ENCODE measurements at regions not wholly inside any gene's neighbourhood (a gene's known extent, or its start where the extent isn't known, plus 50 kb on each side); places are given as distances from the start of the nearest gene placed in this dataset.

DNA sequence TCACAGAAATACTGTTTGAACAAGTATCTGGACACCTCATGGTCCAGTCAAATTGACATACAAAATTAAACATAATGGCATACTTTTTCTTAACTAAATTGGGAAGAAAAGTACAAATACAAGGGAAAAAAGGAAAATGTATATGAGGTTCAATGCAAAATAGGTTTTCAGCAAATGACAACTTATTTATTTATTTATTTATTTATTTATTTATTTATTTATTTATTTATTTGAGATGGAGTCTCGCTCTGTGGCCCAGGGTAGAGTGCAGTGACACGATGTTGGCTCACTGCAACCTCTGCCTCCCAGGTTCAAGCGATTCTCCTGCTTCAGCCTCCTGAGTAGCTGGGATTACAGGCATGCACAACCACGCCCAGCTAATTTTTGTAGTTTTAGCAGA is 424.9 kb upstream of the AKR1E2 start (continued):
- peak; percentile 68 for TF ChIP-seq ZNF426 (tag by site-specific recombination; IDR thresholded peaks at IDR 0.05)

DNA sequence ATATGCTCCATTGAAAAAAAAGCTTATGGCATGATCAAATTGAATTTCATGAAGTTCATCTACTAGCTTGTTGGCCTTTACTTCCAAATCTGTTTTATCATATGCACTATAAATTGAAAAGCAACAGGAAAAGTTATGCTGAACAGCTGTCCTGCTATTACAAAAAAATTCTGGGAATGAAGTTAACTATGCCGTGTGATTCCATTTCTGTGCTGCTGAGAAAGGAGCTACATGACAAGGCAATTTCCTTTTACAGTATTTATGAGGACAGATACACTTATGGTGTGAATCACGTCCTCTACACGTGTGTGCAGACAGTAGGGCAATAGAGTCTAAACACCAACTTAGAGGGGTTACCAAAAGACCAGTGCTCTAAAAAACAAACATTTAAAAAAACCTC is 426.5 kb upstream of the AKR1E2 start:
- CTCF ChIA-PET: no interaction called here
- POLR2A ChIA-PET: no interaction called here
- no peak for TF ChIP-seq ZNF837 (tag by site-specific recombination; IDR thresholded peaks at IDR 0.05)
- TF ChIP-seq, protein P1, sequence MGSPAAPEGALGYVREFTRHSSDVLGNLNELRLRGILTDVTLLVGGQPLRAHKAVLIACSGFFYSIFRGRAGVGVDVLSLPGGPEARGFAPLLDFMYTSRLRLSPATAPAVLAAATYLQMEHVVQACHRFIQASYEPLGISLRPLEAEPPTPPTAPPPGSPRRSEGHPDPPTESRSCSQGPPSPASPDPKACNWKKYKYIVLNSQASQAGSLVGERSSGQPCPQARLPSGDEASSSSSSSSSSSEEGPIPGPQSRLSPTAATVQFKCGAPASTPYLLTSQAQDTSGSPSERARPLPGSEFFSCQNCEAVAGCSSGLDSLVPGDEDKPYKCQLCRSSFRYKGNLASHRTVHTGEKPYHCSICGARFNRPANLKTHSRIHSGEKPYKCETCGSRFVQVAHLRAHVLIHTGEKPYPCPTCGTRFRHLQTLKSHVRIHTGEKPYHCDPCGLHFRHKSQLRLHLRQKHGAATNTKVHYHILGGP (tag by site-specific recombination; IDR thresholded peaks at IDR 0.05): no peak
- TF ChIP-seq, protein P2, sequence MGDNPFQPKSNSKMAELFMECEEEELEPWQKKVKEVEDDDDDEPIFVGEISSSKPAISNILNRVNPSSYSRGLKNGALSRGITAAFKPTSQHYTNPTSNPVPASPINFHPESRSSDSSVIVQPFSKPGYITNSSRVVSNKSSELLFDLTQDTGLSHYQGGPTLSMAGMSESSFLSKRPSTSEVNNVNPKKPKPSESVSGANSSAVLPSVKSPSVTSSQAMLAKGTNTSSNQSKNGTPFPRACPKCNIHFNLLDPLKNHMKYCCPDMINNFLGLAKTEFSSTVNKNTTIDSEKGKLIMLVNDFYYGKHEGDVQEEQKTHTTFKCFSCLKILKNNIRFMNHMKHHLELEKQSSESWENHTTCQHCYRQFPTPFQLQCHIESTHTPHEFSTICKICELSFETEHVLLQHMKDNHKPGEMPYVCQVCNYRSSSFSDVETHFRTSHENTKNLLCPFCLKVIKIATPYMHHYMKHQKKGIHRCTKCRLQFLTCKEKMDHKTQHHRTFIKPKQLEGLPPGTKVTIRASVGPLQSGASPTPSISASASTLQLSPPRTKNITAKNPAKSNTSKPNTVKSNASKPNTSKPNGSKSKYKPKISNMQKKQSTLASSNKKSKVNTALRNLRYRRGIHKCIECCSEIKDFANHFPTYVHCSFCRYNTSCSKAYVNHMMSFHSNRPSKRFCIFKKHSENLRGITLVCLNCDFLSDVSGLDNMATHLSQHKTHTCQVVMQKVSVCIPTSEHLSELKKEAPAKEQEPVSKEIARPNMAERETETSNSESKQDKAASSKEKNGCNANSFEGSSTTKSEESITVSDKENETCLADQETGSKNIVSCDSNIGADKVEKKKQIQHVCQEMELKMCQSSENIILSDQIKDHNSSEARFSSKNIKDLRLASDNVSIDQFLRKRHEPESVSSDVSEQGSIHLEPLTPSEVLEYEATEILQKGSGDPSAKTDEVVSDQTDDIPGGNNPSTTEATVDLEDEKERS (tag by site-specific recombination; IDR thresholded peaks at IDR 0.05): no peak
- no peak for TF ChIP-seq ZNF510 (tag by site-specific recombination; IDR thresholded peaks at IDR 0.05; ENCODE audit: insufficient replicate concordance)
- no peak for TF ChIP-seq KLF8 (tag by site-specific recombination; IDR thresholded peaks at IDR 0.05)
- TF ChIP-seq ZNF16 (tag by site-specific recombination; IDR thresholded peaks at IDR 0.05; ENCODE audit: low read depth): no peak
- TF ChIP-seq ZNF37A (tag by site-specific recombination; IDR thresholded peaks at IDR 0.05): no peak
- H3K36me3 ChIP-seq (ENCODE audit: control insufficient read depth in 2 of 2, insufficient read depth in 1 of 2, low read length in 2 of 2): no peaks in the 10 kb centered on the region
- H3K4me1 ChIP-seq (ENCODE audit: control insufficient read depth, insufficient read depth, low read length): no peaks in the 10 kb centered on the region
- no peak overlapping the region for H3K27ac ChIP-seq (ENCODE audit: extremely low read depth, low read depth, low read length)
- no peaks in the 10 kb centered on the region for H3K9me3 ChIP-seq (ENCODE audit: control insufficient read depth, insufficient read depth, low read depth, low read length)
- no peak overlapping the region for H3K4me3 ChIP-seq (ENCODE audit: low read depth, low read length)

DNA sequence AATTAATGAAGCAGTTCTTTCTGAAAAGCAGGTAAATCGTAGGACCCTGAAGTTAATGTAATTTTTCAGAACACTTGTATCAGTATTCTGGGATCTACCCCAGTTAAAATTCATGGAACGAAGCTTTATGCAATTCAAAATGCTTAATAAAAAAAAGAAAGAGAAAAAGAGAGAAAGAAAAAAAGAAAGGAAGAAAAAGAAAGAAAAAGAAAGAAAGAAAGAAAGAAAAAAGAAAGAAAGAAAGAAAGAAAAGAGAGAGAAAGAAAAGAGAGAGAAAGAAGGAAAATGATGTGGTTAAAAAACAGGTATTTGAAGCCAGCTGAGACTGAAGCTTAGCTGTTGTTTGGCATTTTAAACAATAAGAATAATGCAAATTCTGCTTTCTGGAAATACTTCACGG is 427.4 kb upstream of the AKR1E2 start:
- no peak for TF ChIP-seq ZNF416 (tag by site-specific recombination; IDR thresholded peaks at IDR 0.05)
- no peak for TF ChIP-seq ZNF558 (tag by site-specific recombination; IDR thresholded peaks at IDR 0.05)
- TF ChIP-seq ZNF621 (tag by site-specific recombination; IDR thresholded peaks at IDR 0.05): no peak
- TF ChIP-seq ZNF341 (tag by site-specific recombination; IDR thresholded peaks at IDR 0.05; ENCODE audit: low read depth): no peak
- TF ChIP-seq ZNF366 (tag by site-specific recombination; conservative IDR thresholded peaks at IDR 0.05): peak; percentile 53
- no peak for TF ChIP-seq GLI4 (tag by site-specific recombination; IDR thresholded peaks at IDR 0.05)
- TF ChIP-seq, protein P3, sequence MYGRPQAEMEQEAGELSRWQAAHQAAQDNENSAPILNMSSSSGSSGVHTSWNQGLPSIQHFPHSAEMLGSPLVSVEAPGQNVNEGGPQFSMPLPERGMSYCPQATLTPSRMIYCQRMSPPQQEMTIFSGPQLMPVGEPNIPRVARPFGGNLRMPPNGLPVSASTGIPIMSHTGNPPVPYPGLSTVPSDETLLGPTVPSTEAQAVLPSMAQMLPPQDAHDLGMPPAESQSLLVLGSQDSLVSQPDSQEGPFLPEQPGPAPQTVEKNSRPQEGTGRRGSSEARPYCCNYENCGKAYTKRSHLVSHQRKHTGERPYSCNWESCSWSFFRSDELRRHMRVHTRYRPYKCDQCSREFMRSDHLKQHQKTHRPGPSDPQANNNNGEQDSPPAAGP (tag by site-specific recombination; IDR thresholded peaks at IDR 0.05): no peak
- no peak for TF ChIP-seq ZBTB21 (tag by site-specific recombination; IDR thresholded peaks at IDR 0.05)
- H3K9me3 ChIP-seq (ENCODE audit: control insufficient read depth, insufficient read depth, low read depth, low read length): no peaks in the 10 kb centered on the region
- CTCF ChIA-PET: interaction anchor here (0.7 kb wide), 1 partner anchor 201 kb away, joined by 4 read pairs; no protein-coding TSS in a partner anchor
- H3K4me1 ChIP-seq (ENCODE audit: control insufficient read depth, insufficient read depth, low read length): no peaks in the 10 kb centered on the region
- H3K36me3 ChIP-seq (ENCODE audit: control insufficient read depth in 2 of 2, insufficient read depth in 1 of 2, low read length in 2 of 2): no peaks in the 10 kb centered on the region
- H3K4me3 ChIP-seq (ENCODE audit: low read depth, low read length): no peak overlapping the region
- H3K27ac ChIP-seq (ENCODE audit: extremely low read depth, low read depth, low read length): no peak overlapping the region
- POLR2A ChIA-PET: no interaction called here

DNA sequence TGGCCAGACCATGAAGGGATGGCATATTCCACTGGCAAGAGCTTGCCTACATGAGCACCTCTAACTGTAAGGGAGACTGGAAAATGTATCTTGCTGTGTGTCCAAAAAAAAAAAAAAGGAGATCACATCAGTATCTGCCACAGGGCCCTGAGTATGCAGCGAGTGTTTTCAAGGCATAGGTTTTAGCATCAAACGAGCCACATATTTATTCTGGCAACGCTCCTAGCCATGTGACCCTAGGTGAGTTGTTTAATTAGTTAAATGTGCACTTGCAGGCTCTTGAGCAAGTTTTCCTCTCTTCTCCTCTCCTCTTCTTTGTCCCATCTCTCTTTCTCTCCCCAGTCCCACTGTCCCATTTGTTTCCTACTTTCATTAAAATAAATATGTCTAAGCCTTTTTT is 428.7 kb upstream of the AKR1E2 start:
- H3K27ac ChIP-seq (ENCODE audit: extremely low read depth, low read depth, low read length): no peak overlapping the region
- ChIA-PET POLR2A (no interaction called here), CTCF (no interaction called here)
- H3K9me3 ChIP-seq (ENCODE audit: control insufficient read depth, insufficient read depth, low read depth, low read length): no peaks in the 10 kb centered on the region
- H3K4me1 ChIP-seq (ENCODE audit: control insufficient read depth, insufficient read depth, low read length): no peaks in the 10 kb centered on the region
- no peak overlapping the region for H3K4me3 ChIP-seq (ENCODE audit: low read depth, low read length)
- H3K36me3 ChIP-seq (ENCODE audit: control insufficient read depth in 2 of 2, insufficient read depth in 1 of 2, low read length in 2 of 2): no peaks in the 10 kb centered on the region
- no peak for TF ChIP-seq KLF7 (tag by site-specific recombination; IDR thresholded peaks at IDR 0.05; ENCODE audit: borderline replicate concordance)
- TF ChIP-seq ZNF701 (tag by site-specific recombination; IDR thresholded peaks at IDR 0.05): no peak
- no peak for TF ChIP-seq ZNF214 (tag by site-specific recombination; IDR thresholded peaks at IDR 0.05; ENCODE audit: borderline replicate concordance)
- TF ChIP-seq ZNF548 (tag by site-specific recombination; IDR thresholded peaks at IDR 0.05): no peak
- TF ChIP-seq ZSCAN23 (tag by site-specific recombination; IDR thresholded peaks at IDR 0.05): no peak
- TF ChIP-seq ELK4 (IDR thresholded peaks at IDR 0.05; ENCODE audit: borderline replicate concordance, low read depth, low read length): no peak
- no peak for TF ChIP-seq ZNF354C (tag by site-specific recombination; IDR thresholded peaks at IDR 0.05; ENCODE audit: borderline replicate concordance, low read depth)
- no peak for TF ChIP-seq ZNF350 (tag by site-specific recombination; IDR thresholded peaks at IDR 0.05)
- TF ChIP-seq ZNF423 (tag by site-specific recombination; IDR thresholded peaks at IDR 0.05): no peak
- no peak for TF ChIP-seq ZNF48 (tag by site-specific recombination; IDR thresholded peaks at IDR 0.05)
- TF ChIP-seq OVOL3 (tag by site-specific recombination; IDR thresholded peaks at IDR 0.05): no peak
